IMR-90 (cell line): ENCODE measurements at regions not wholly inside any gene's neighbourhood (a gene's known extent, or its start where the extent isn't known, plus 50 kb on each side); places are given as distances from the start of the nearest gene placed in this dataset.

Source experiments
- ATAC-seq: fragments of 200-7000 bp; cut with Tn5 transposase; 2 replicates; pipeline ENCODE4 v1.9.1; 2020; ENCODE audit warnings: low read depth, mild to moderate bottlenecking, moderate library complexity
- BruUV-seq: library from RNA; stranded (reverse); fragments of 400-500 nt; replicated peaks from 2 replicates; lab custom pipeline; 2021; lab: Mats Ljungman, UMichigan
- CTCF ChIA-PET: fragments of 300-600 bp; formaldehyde crosslinking; extraction: SDS; loops from one replicate; lab custom pipeline; 2021; ENCODE audit warnings: antibody characterized with exemption; lab: Yijun Ruan, JAX
- POLR2A ChIA-PET: fragments of 300-600 bp; sonication (Branson Sonifier 250); formaldehyde crosslinking; loops from one replicate; lab custom pipeline; 2022; ENCODE audit warnings: antibody characterized with exemption; ENCODE audit not compliant: unreplicated experiment; lab: Charles Lee
- DNase-seq: peaks from one replicate; pipeline ENCODE4 v3.0.0; 2013
- H2AFZ ChIP-seq: replicated peaks from 2 replicates; pipeline ENCODE3; 2013; ENCODE audit warnings: low read length, mild to moderate bottlenecking; ENCODE audit not compliant: poor library complexity
- H2AK5ac ChIP-seq: 2 replicates; pipeline ENCODE4 v1.6.1; 2013; ENCODE audit warnings: low read depth, low read length, inconsistent platforms
- H2AK9ac ChIP-seq: replicated peaks from 2 replicates; pipeline ENCODE3; 2013; ENCODE audit warnings: mild to moderate bottlenecking, low read depth, low read length, moderate library complexity; ENCODE audit not compliant: poor library complexity
- H2BK120ac ChIP-seq: 2 replicates; pipeline ENCODE4 v1.6.1; 2013; ENCODE audit warnings: low read depth, low read length, inconsistent platforms
- H2BK15ac ChIP-seq: 3 replicates; pipeline ENCODE4 v1.6.1; 2013; ENCODE audit warnings: low read depth, low read length, inconsistent platforms
- H2BK20ac ChIP-seq: 2 replicates; pipeline ENCODE4 v1.6.1; 2013; ENCODE audit warnings: low read depth, mild to moderate bottlenecking, inconsistent platforms, low read length, moderate library complexity
- H2BK5ac ChIP-seq: 2 replicates; pipeline ENCODE4 v1.6.1; 2013; ENCODE audit warnings: mild to moderate bottlenecking, low read depth, low read length, inconsistent platforms; ENCODE audit not compliant: poor library complexity, severe bottlenecking
- H3K14ac ChIP-seq: replicated peaks from 2 replicates; pipeline ENCODE4 v1.6.1; 2013; ENCODE audit warnings: low read depth, low read length, inconsistent platforms
- H3K18ac ChIP-seq: 2 replicates; pipeline ENCODE4 v1.6.1; 2013; ENCODE audit warnings: low read depth, low read length, control low read depth
- H3K23ac ChIP-seq: 2 replicates; pipeline ENCODE4 v1.6.1; 2013; ENCODE audit warnings: low read depth, low read length, inconsistent platforms
- H3K27ac ChIP-seq: 2 replicates; pipeline ENCODE4 v1.5.1; 2013; ENCODE audit warnings: mild to moderate bottlenecking, control low read depth, low read length; ENCODE audit not compliant: insufficient read depth
- H3K27me3 ChIP-seq: 2 replicates; pipeline ENCODE4 v1.6.1; 2013; ENCODE audit warnings: low read length; ENCODE audit not compliant: control insufficient read depth, insufficient read depth
- H3K36me3 ChIP-seq: 2 replicates; pipeline ENCODE4 v1.6.1; 2013; ENCODE audit warnings: low read length, mixed read lengths; ENCODE audit not compliant: control insufficient read depth, insufficient read depth
- H3K4ac ChIP-seq: 2 replicates; pipeline ENCODE4 v1.6.1; 2013; ENCODE audit warnings: low read depth, low read length, inconsistent platforms
- H3K4me1 ChIP-seq: 2 replicates; pipeline ENCODE4 v1.6.1; 2013; ENCODE audit warnings: low read length, mixed read lengths; ENCODE audit not compliant: control insufficient read depth, insufficient read depth
- H3K4me2 ChIP-seq: 2 replicates; pipeline ENCODE4 v1.6.1; 2013; ENCODE audit warnings: low read depth, mild to moderate bottlenecking, control low read depth, low read length, moderate library complexity
- H3K4me3 ChIP-seq: 2 replicates; pipeline ENCODE4 v1.5.1; 2013; ENCODE audit warnings: low read depth, mild to moderate bottlenecking, control low read depth, low read length, moderate library complexity; ENCODE audit not compliant: insufficient read depth
- H3K56ac ChIP-seq: 2 replicates; pipeline ENCODE4 v1.6.1; 2013; ENCODE audit warnings: low read length, inconsistent platforms; ENCODE audit not compliant: insufficient read depth; ENCODE audit errors: extremely low read depth
- H3K79me1 ChIP-seq, 2 experiments: 2 replicates each; pipeline ENCODE4 v1.6.1; 2013; ENCODE audit warnings: low read length in 2 of 2, inconsistent platforms in 1 of 2, low read depth in 1 of 2
- H3K9ac ChIP-seq: 2 replicates; pipeline ENCODE4 v1.6.1; 2013; ENCODE audit warnings: low read depth, low read length, control low read depth
- H3K9me1 ChIP-seq: 2 replicates; pipeline ENCODE4 v1.6.1; 2013; ENCODE audit warnings: low read length, inconsistent platforms; ENCODE audit not compliant: insufficient read depth
- H3K9me3 ChIP-seq: 2 replicates; pipeline ENCODE4 v1.6.1; 2013; ENCODE audit warnings: low read length; ENCODE audit not compliant: control insufficient read depth, insufficient read depth
- H4K20me1 ChIP-seq: 2 replicates; pipeline ENCODE4 v1.6.1; 2013; ENCODE audit warnings: low read length, inconsistent platforms; ENCODE audit not compliant: insufficient read depth
- H4K5ac ChIP-seq: 2 replicates; pipeline ENCODE4 v1.6.1; 2013; ENCODE audit warnings: mild to moderate bottlenecking, low read depth, low read length, control low read depth
- H4K8ac ChIP-seq, 2 experiments: 2 replicates each; pipeline ENCODE4 v1.6.1; 2013; ENCODE audit warnings: low read depth in 2 of 2, low read length in 2 of 2, control low read depth in 1 of 2, inconsistent platforms in 1 of 2
- H4K91ac ChIP-seq: 2 replicates; pipeline ENCODE4 v1.6.1; 2013; ENCODE audit warnings: low read depth, low read length, inconsistent platforms; ENCODE audit not compliant: insufficient read depth
- BHLHE40 ChIP-seq: fragments of 150-350 bp; IDR thresholded peaks from 2 replicates; pipeline ENCODE4 v1.6.1; 2016; ENCODE audit warnings: mild to moderate bottlenecking, low read depth, low read length
- FOS ChIP-seq: fragments of 150-350 bp; IDR thresholded peaks from 2 replicates; pipeline ENCODE4 v1.6.1; 2016; ENCODE audit warnings: low read depth, low read length
- MAZ ChIP-seq: IDR thresholded peaks from 2 replicates; pipeline ENCODE4 v1.6.1; 2012; ENCODE audit warnings: low read depth, mild to moderate bottlenecking, low read length, improper control_type of control experiment, moderate library complexity, borderline replicate concordance
- MXI1 ChIP-seq: IDR thresholded peaks from 2 replicates; pipeline ENCODE4 v1.6.1; 2012; ENCODE audit warnings: low read depth, mild to moderate bottlenecking, low read length, moderate library complexity, borderline replicate concordance
- NFE2L2 ChIP-seq: fragments of 150-350 bp; IDR thresholded peaks from 2 replicates; pipeline ENCODE4 v1.6.1; 2016; ENCODE audit warnings: low read depth, mild to moderate bottlenecking, low read length
- POLR2A ChIP-seq: IDR thresholded peaks from 2 replicates; pipeline ENCODE4 v1.6.1; 2012; ENCODE audit warnings: mild to moderate bottlenecking, low read depth, low read length
- RFX5 ChIP-seq: IDR thresholded peaks from 2 replicates; pipeline ENCODE4 v1.8.0; 2012; ENCODE audit warnings: low read depth, mild to moderate bottlenecking, low read length, moderate library complexity
- SMC3 ChIP-seq: fragments of 150-350 bp; IDR thresholded peaks from 2 replicates; pipeline ENCODE4 v1.6.1; 2016; ENCODE audit warnings: low read depth, mild to moderate bottlenecking, antibody characterized with exemption, low read length, moderate library complexity
- USF2 ChIP-seq: fragments of 150-350 bp; IDR thresholded peaks from 2 replicates; pipeline ENCODE4 v1.6.1; 2017; ENCODE audit warnings: mild to moderate bottlenecking, antibody characterized with exemption, low read length, low read depth
- WGBS, 2 experiments: methylation state at CpG; one replicate each; pipeline versions ENCODE4 v1.1.5 to v1.1.7; 2013; ENCODE audit warnings: missing lambda C conversion rate in 2 of 2; ENCODE audit not compliant: insufficient read length in 1 of 2; ENCODE audit errors: extremely low coverage in 2 of 2; 5-methylcytosine and 5-hydroxymethylcytosine counted together
- dilution Hi-C: fragments of 300-500 bp; cut with HindIII; formaldehyde crosslinking; loops from one replicate; pipeline ENCODE4 v1.14.3; 2018; ENCODE audit warnings: low sequenced_read_pairs; ENCODE audit not compliant: unreplicated experiment
- in situ Hi-C: fragments of 300-500 bp; cut with MboI; formaldehyde crosslinking; loops from 3 replicates; pipeline ENCODE4 v1.14.3; 2019; ENCODE audit warnings: low sequenced_read_pairs, inconsistent platforms, mixed read lengths
- intact Hi-C: fragments of 100-400 bp; cut with micrococcal nuclease; formaldehyde crosslinking; loops from 2 replicates; pipeline ENCODE4 v1.10.0; 2022

GRCh38 chr6:33967265-33967767 is 163.5 kb upstream of the MLN start:
- no peak overlapping the region for H3K9ac ChIP-seq

More at GRCh38 chr6:33967265-33967767, 163.5 kb upstream of the MLN start:
- POLR2A ChIA-PET: no interaction called here
- Histone ChIP-seq H2BK120ac (no peak overlapping the region), H4K20me1 (no peaks in the 10 kb centered on the region), H2AFZ (no peak overlapping the region), H2BK5ac (no peak overlapping the region), H3K79me1 (no peaks in the 10 kb centered on the region), H3K14ac (no peak overlapping the region), H4K91ac (no peak overlapping the region), H2BK15ac (no peak overlapping the region), H3K4me2 (no peak overlapping the region), H3K56ac (no peak overlapping the region), H3K4me1 (no peaks in the 10 kb centered on the region), H3K23ac (no peak overlapping the region), H3K9me1 (no peaks in the 10 kb centered on the region), H3K4me3 (no peak overlapping the region), H4K5ac (no peak overlapping the region), H3K4ac (no peak overlapping the region), H3K27me3 (peaks cover 37% of the 10 kb centered on the region), H3K18ac (no peak overlapping the region), H3K27ac (no peak overlapping the region), H3K9me3 (no peaks in the 10 kb centered on the region; the same call in 1 of the 2 replicates), H2BK20ac (no peak overlapping the region), H2AK5ac (no peak overlapping the region), H4K8ac (no peak overlapping the region), H2AK9ac (no peak overlapping the region), H3K36me3 (no peaks in the 10 kb centered on the region)
- DNase-seq: no peak
- CTCF ChIA-PET: no interaction called here
- no peak for TF ChIP-seq NFE2L2
- no peak for TF ChIP-seq USF2
- no peak for TF ChIP-seq POLR2A
- TF ChIP-seq BHLHE40: no peak
- TF ChIP-seq RFX5: no peak
- TF ChIP-seq MXI1: no peak
- TF ChIP-seq MAZ: no peak
- TF ChIP-seq SMC3: no peak
- TF ChIP-seq FOS: no peak
- in situ Hi-C loops (no loop called here), dilution Hi-C loops (no loop called here), intact Hi-C loops (no loop called here)
- WGBS, 2 experiments: 17% methylated on average over 1 of the region's 3 CpGs; no CpG with 5 or more reads in 1 of the 2 experiments
- no peak for ATAC-seq
- BruUV-seq: no TSS peak
